Subcutaneous abdominal adipose tissue (tissue), 5 donors: ENCODE measurements at regions not wholly inside any gene's neighbourhood (a gene's known extent, or its start where the extent isn't known, plus 50 kb on each side); places are given as distances from the start of the nearest gene placed in this dataset.

Experiments used
- H3K27ac ChIP-seq: one replicate; pipeline ENCODE4 v1.7.0; 2013; ENCODE audit warnings: low read depth, mild to moderate bottlenecking, inconsistent platforms, low read length, moderate library complexity
- H3K27me3 ChIP-seq, 5 donors: one replicate each; pipeline ENCODE4 v1.7.0; 2013; ENCODE audit warnings: low read length in 5 of 5, inconsistent platforms in 1 of 5; ENCODE audit not compliant: control insufficient read depth in 5 of 5, insufficient read depth in 4 of 5
- H3K36me3 ChIP-seq, 5 donors: one replicate each; pipeline ENCODE4 v1.7.0; 2013; ENCODE audit warnings: low read length in 5 of 5; ENCODE audit not compliant: control insufficient read depth in 5 of 5, insufficient read depth in 5 of 5
- H3K4me1 ChIP-seq, 5 donors: one replicate each; pipeline ENCODE4 v1.7.0; 2013; ENCODE audit warnings: low read length in 5 of 5, mild to moderate bottlenecking in 3 of 5, moderate library complexity in 1 of 5; ENCODE audit not compliant: control insufficient read depth in 5 of 5, insufficient read depth in 5 of 5
- H3K4me3 ChIP-seq, 5 donors: one replicate each; pipeline ENCODE4 v1.7.0; 2013; ENCODE audit warnings: low read length in 5 of 5, low read depth in 1 of 5
- H3K9ac ChIP-seq, 5 donors: one replicate each; pipeline ENCODE4 v1.7.0; 2013; ENCODE audit warnings: low read length in 5 of 5, mild to moderate bottlenecking in 4 of 5, moderate library complexity in 3 of 5
- H3K9me3 ChIP-seq, 5 donors: one replicate each; pipeline ENCODE4 v1.7.0; 2013; ENCODE audit warnings: low read length in 5 of 5; ENCODE audit not compliant: control insufficient read depth in 5 of 5
- donor health status: healthy.
- donor health status: healthy.
- donor health status: healthy.
- donor health status: healthy.
- donor health status: healthy.

- Histone ChIP-seq H3K9me3 (no peaks in the 10 kb centered on the region), H3K27me3 (no peaks in the 10 kb centered on the region), H3K36me3 (no peaks in the 10 kb centered on the region), H3K9ac (no peak overlapping the region), H3K4me3 (no peak overlapping the region), H3K4me1 (no peaks in the 10 kb centered on the region), H3K27ac (no peak overlapping the region)
These were observed 168.6 kb upstream of the KCNK2 start for GRCh38 chr1:214913966-214914365.

- Histone ChIP-seq H3K4me1 (no peaks in the 10 kb centered on the region), H3K9ac (no peak overlapping the region), H3K9me3 (no peaks in the 10 kb centered on the region), H3K27ac (no peak overlapping the region), H3K4me3 (no peak overlapping the region), H3K36me3 (no peaks in the 10 kb centered on the region), H3K27me3 (no peaks in the 10 kb centered on the region)
These were observed 165.4 kb upstream of the KCNK2 start for GRCh38 chr1:214917081-214917635.

GRCh38 chr1:214918745-214919144 lies 163.8 kb upstream of the KCNK2 start:
- H3K9me3 ChIP-seq = no peaks in the 10 kb centered on the region
- H3K9ac ChIP-seq = no peak overlapping the region
- no peak overlapping the region for H3K27ac ChIP-seq
- no peaks in the 10 kb centered on the region for H3K4me1 ChIP-seq
- no peaks in the 10 kb centered on the region for H3K27me3 ChIP-seq
- no peaks in the 10 kb centered on the region for H3K36me3 ChIP-seq
- H3K4me3 ChIP-seq = no peak overlapping the region

- no peak overlapping the region for H3K4me3 ChIP-seq
- no peaks in the 10 kb centered on the region for H3K4me1 ChIP-seq
- H3K9ac ChIP-seq = no peak overlapping the region
These were observed 162.2 kb upstream of the KCNK2 start for GRCh38 chr1:214920337-214920736.

GRCh38 chr1:214923278-214923915 lies 159.1 kb upstream of the KCNK2 start:
- no peaks in the 10 kb centered on the region for H3K4me1 ChIP-seq
- H3K27ac ChIP-seq = no peak overlapping the region
- no peaks in the 10 kb centered on the region for H3K27me3 ChIP-seq
- H3K9ac ChIP-seq = no peak overlapping the region
- no peak overlapping the region for H3K4me3 ChIP-seq
- no peaks in the 10 kb centered on the region for H3K9me3 ChIP-seq
- no peaks in the 10 kb centered on the region for H3K36me3 ChIP-seq

More at GRCh38 chr1:214920337-214920736, 162.2 kb upstream of the KCNK2 start:
- Histone ChIP-seq H3K36me3 (no peaks in the 10 kb centered on the region), H3K9me3 (no peaks in the 10 kb centered on the region), H3K27ac (no peak overlapping the region), H3K27me3 (no peaks in the 10 kb centered on the region)

- H3K4me3 ChIP-seq = no peak overlapping the region
- H3K36me3 ChIP-seq = no peaks in the 10 kb centered on the region
- no peak overlapping the region for H3K27ac ChIP-seq
- H3K27me3 ChIP-seq = no peaks in the 10 kb centered on the region
- no peak overlapping the region for H3K9ac ChIP-seq
- H3K4me1 ChIP-seq = no peaks in the 10 kb centered on the region
- H3K9me3 ChIP-seq = no peaks in the 10 kb centered on the region
These were observed 154.7 kb upstream of the KCNK2 start for GRCh38 chr1:214927796-214928195.

- Histone ChIP-seq H3K27ac (no peak overlapping the region), H3K4me3 (no peak overlapping the region), H3K9ac (no peak overlapping the region), H3K36me3 (no peaks in the 10 kb centered on the region), H3K27me3 (no peaks in the 10 kb centered on the region), H3K9me3 (no peaks in the 10 kb centered on the region), H3K4me1 (no peaks in the 10 kb centered on the region)
These were observed 154.0 kb upstream of the KCNK2 start for GRCh38 chr1:214928574-214928973.

- H3K9me3 ChIP-seq = no peaks in the 10 kb centered on the region
- H3K27ac ChIP-seq = no peak overlapping the region
These were observed 149.2 kb upstream of the KCNK2 start for GRCh38 chr1:214933375-214933774.

GRCh38 chr1:214934045-214934444 lies 148.5 kb upstream of the KCNK2 start:
- H3K4me1 ChIP-seq = no peaks in the 10 kb centered on the region
- no peak overlapping the region for H3K27ac ChIP-seq
- no peaks in the 10 kb centered on the region for H3K9me3 ChIP-seq
- H3K36me3 ChIP-seq = no peaks in the 10 kb centered on the region
- no peak overlapping the region for H3K9ac ChIP-seq
- no peak overlapping the region for H3K4me3 ChIP-seq
- no peaks in the 10 kb centered on the region for H3K27me3 ChIP-seq

More at GRCh38 chr1:214933375-214933774, 149.2 kb upstream of the KCNK2 start:
- Histone ChIP-seq H3K36me3 (no peaks in the 10 kb centered on the region), H3K9ac (no peak overlapping the region), H3K27me3 (no peaks in the 10 kb centered on the region), H3K4me1 (no peaks in the 10 kb centered on the region), H3K4me3 (no peak overlapping the region)

- Histone ChIP-seq H3K36me3 (no peaks in the 10 kb centered on the region), H3K9me3 (no peaks in the 10 kb centered on the region), H3K27me3 (no peaks in the 10 kb centered on the region), H3K4me3 (no peak overlapping the region), H3K27ac (no peak overlapping the region), H3K9ac (no peak overlapping the region), H3K4me1 (no peaks in the 10 kb centered on the region)
These were observed 147.3 kb upstream of the KCNK2 start for GRCh38 chr1:214935258-214935657.
